PC-9 (cell line): ENCODE measurements at regions not wholly inside any gene's neighbourhood (a gene's known extent, or its start where the extent isn't known, plus 50 kb on each side); places are given as distances from the start of the nearest gene placed in this dataset.

Experiments used
- BruUV-seq: library from RNA; stranded (reverse); fragments of 400-500 nt; replicated peaks from 2 replicates; lab custom pipeline; 2021; lab: Mats Ljungman, UMichigan
- CTCF ChIA-PET: fragments of 300-600 bp; sonication (Branson Sonifier 250); formaldehyde crosslinking; loops from one replicate; lab custom pipeline; 2022; ENCODE audit warnings: antibody characterized with exemption; lab: Charles Lee
- POLR2A ChIA-PET: fragments of 300-600 bp; sonication (Branson Sonifier 250); formaldehyde crosslinking; loops from one replicate; lab custom pipeline; 2022; ENCODE audit warnings: antibody characterized with exemption; ENCODE audit not compliant: unreplicated experiment; lab: Charles Lee
- DNase-seq, 2 experiments: peaks; one replicate each; pipeline versions ENCODE4 v3.0.0 to v3.0.0-alpha.2; 2015 to 2022; ENCODE audit warnings: mixed read lengths in 1 of 2
- H2AFZ ChIP-seq: fragments of 200-600 bp; sonication (generic); 2 replicates; pipeline ENCODE4 v1.8.1; 2017; ENCODE audit warnings: antibody characterized with exemption
- H3F3A ChIP-seq: fragments of 200-600 bp; sonication (generic); 2 replicates; pipeline ENCODE4 v1.8.1; 2017; ENCODE audit warnings: antibody characterized with exemption, mild to moderate bottlenecking, low read depth; ENCODE audit not compliant: insufficient read depth
- H3K27ac ChIP-seq: fragments of 200-600 bp; sonication (generic); 2 replicates; pipeline ENCODE4 v1.6.1; 2016; ENCODE audit warnings: mixed run types
- H3K27me3 ChIP-seq: fragments of 200-600 bp; sonication (generic); 2 replicates; pipeline ENCODE4 v1.6.1; 2016; ENCODE audit warnings: low read depth, mixed run types; ENCODE audit not compliant: insufficient read depth
- H3K36me3 ChIP-seq: fragments of 200-600 bp; sonication (generic); 2 replicates; pipeline ENCODE4 v1.6.1; 2016; ENCODE audit warnings: low read depth, mixed run types
- H3K4me1 ChIP-seq: fragments of 200-600 bp; sonication (generic); replicated peaks from 2 replicates; pipeline ENCODE4 v1.6.1; 2016; ENCODE audit warnings: mixed run types; ENCODE audit not compliant: insufficient read depth
- H3K4me2 ChIP-seq: fragments of 200-600 bp; sonication (generic); 2 replicates; pipeline ENCODE4 v1.6.1; 2017; ENCODE audit warnings: mixed run types
- H3K4me3 ChIP-seq: fragments of 200-600 bp; sonication (generic); 2 replicates; pipeline ENCODE4 v1.6.1; 2016; ENCODE audit warnings: mixed run types
- H3K79me2 ChIP-seq: fragments of 200-600 bp; sonication (generic); 2 replicates; pipeline ENCODE4 v1.6.1; 2017; ENCODE audit warnings: low read depth, mixed run types
- H3K9me2 ChIP-seq: fragments of 200-600 bp; sonication (generic); 2 replicates; pipeline ENCODE4 v1.8.1; 2017; ENCODE audit warnings: mild to moderate bottlenecking; ENCODE audit not compliant: insufficient read depth
- H3K9me3 ChIP-seq: fragments of 200-600 bp; sonication (generic); 2 replicates; pipeline ENCODE4 v1.8.1; 2016; ENCODE audit warnings: low read depth; ENCODE audit not compliant: insufficient read depth
- H4K20me1 ChIP-seq: fragments of 200-600 bp; sonication (generic); 2 replicates; pipeline ENCODE4 v1.8.1; 2017; ENCODE audit not compliant: insufficient read depth
- CTCF ChIP-seq: fragments of 200-600 bp; sonication (generic); conservative IDR thresholded peaks from 2 replicates; pipeline ENCODE4 v1.6.1; 2017; ENCODE audit warnings: mixed run types, antibody characterized with exemption, mild to moderate bottlenecking, moderate library complexity
- EZH2 ChIP-seq: fragments of 200-600 bp; sonication (generic); IDR thresholded peaks from 2 replicates; pipeline ENCODE4 v1.8.0; 2017; ENCODE audit warnings: antibody characterized with exemption, low read depth
- intact Hi-C: fragments of 100-400 bp; cut with micrococcal nuclease; formaldehyde crosslinking; loops from one replicate; pipeline ENCODE4 v1.10.0; 2022; ENCODE audit not compliant: unreplicated experiment

- DNase-seq: no peak
- Histone ChIP-seq H3K9me2 (no peaks in the 10 kb centered on the region), H3K4me3 (no peak overlapping the region), H3K27ac (no peak overlapping the region), H3F3A (no peaks in the 10 kb centered on the region), H3K27me3 (no peaks in the 10 kb centered on the region), H3K4me1 (no peaks in the 10 kb centered on the region), H4K20me1 (no peaks in the 10 kb centered on the region), H3K4me2 (no peak overlapping the region), H3K9me3 (no peaks in the 10 kb centered on the region; the same call in 1 of the 2 replicates), H2AFZ (no peak overlapping the region), H3K36me3 (no peaks in the 10 kb centered on the region), H3K79me2 (no peaks in the 10 kb centered on the region)
- POLR2A ChIA-PET: no interaction called here
- no TSS peak for BruUV-seq
- TF ChIP-seq EZH2 (no peak), CTCF (no peak)
- CTCF ChIA-PET: no interaction called here
- intact Hi-C loops: no loop called here
Observed at GRCh38 chr11:57083641-57084385, 95.1 kb downstream of the OR5AK2 start.

- POLR2A ChIA-PET: no interaction called here
- Histone ChIP-seq H3K9me3 (no peaks in the 10 kb centered on the region; the same call in 1 of the 2 replicates), H3K4me1 (no peaks in the 10 kb centered on the region), H3K9me2 (no peaks in the 10 kb centered on the region), H2AFZ (no peak overlapping the region), H3K4me2 (no peak overlapping the region), H3K79me2 (no peaks in the 10 kb centered on the region), H3K27me3 (no peaks in the 10 kb centered on the region), H3F3A (no peaks in the 10 kb centered on the region), H3K4me3 (no peak overlapping the region), H3K36me3 (no peaks in the 10 kb centered on the region), H3K27ac (no peak overlapping the region), H4K20me1 (no peaks in the 10 kb centered on the region)
- BruUV-seq: no TSS peak
- no peak for DNase-seq
- TF ChIP-seq CTCF: peak; percentile 50
- TF ChIP-seq EZH2: no peak
- intact Hi-C loops: no loop called here
- CTCF ChIA-PET: interaction anchor here (0.6 kb wide), 1 partner anchor 226 kb away, joined by 3 read pairs; no protein-coding TSS in a partner anchor
Observed at GRCh38 chr11:57085611-57086010, 96.1 kb upstream of the LRRC55 start.

- 0 out of 2 replicates have a peak, but pooled peaks cover 3% of the 10 kb centered on the region for H3K27me3 ChIP-seq
- no peak overlapping the region for H3K4me2 ChIP-seq
- no peaks in the 10 kb centered on the region for H4K20me1 ChIP-seq
- CTCF ChIA-PET: no interaction called here
- H3K4me3 ChIP-seq: no peak overlapping the region
- intact Hi-C loops: no loop called here
- H3K9me3 ChIP-seq: no peaks in the 10 kb centered on the region; the same call in 1 of the 2 replicates
- no peaks in the 10 kb centered on the region for H3K36me3 ChIP-seq
- H3K9me2 ChIP-seq: no peaks in the 10 kb centered on the region
- DNase-seq: no peak
- no peaks in the 10 kb centered on the region for H3K4me1 ChIP-seq
- no peak overlapping the region for H2AFZ ChIP-seq
- TF ChIP-seq CTCF (no peak), EZH2 (no peak)
- BruUV-seq: no TSS peak
- POLR2A ChIA-PET: no interaction called here
- H3K79me2 ChIP-seq: no peaks in the 10 kb centered on the region
- H3F3A ChIP-seq: no peaks in the 10 kb centered on the region
- no peak overlapping the region for H3K27ac ChIP-seq
Observed at GRCh38 chr11:57087991-57088390, 93.8 kb upstream of the LRRC55 start.
